HG03378 (cell line): ENCODE measurements at regions not wholly inside any gene's neighbourhood (a gene's known extent, or its start where the extent isn't known, plus 50 kb on each side); places are given as distances from the start of the nearest gene placed in this dataset.
"Not testable (repeated sequence)": the region's sequence is repeated elsewhere in the genome, so short reads cannot be mapped to it uniquely, and the experiment has no call there.

Source experiments
- ATAC-seq: cut with Tn5 transposase; IDR thresholded peaks from one replicate; pipeline ENCODE4 v1.9.1; 2021; ENCODE audit warnings: mild to moderate bottlenecking, moderate library complexity; ENCODE audit not compliant: unreplicated experiment

- ATAC-seq: not testable (repeated sequence)
Measured at GRCh38 chr21:27870755-27871154, 903.9 kb upstream of the ADAMTS5 start.

GRCh38 chr21:27860314-27860955 is 893.5 kb upstream of the ADAMTS5 start:
- not testable (repeated sequence) for ATAC-seq

- ATAC-seq: not testable (repeated sequence)
Measured at GRCh38 chr21:27858053-27858825, 891.4 kb upstream of the ADAMTS5 start.

- ATAC-seq: not testable (repeated sequence)
Measured at GRCh38 chr21:27856988-27857387, 890.1 kb upstream of the ADAMTS5 start.

GRCh38 chr21:27841084-27841672 is 874.3 kb upstream of the ADAMTS5 start:
- no peak for ATAC-seq

GRCh38 chr21:27840262-27840661 is 873.4 kb upstream of the ADAMTS5 start:
- ATAC-seq: no peak

GRCh38 chr21:27839512-27840115 is 872.7 kb upstream of the ADAMTS5 start:
- no peak for ATAC-seq

- ATAC-seq: no peak
Measured at GRCh38 chr21:27838573-27838972, 871.7 kb upstream of the ADAMTS5 start.

GRCh38 chr21:27837936-27838335 is 871.0 kb upstream of the ADAMTS5 start:
- ATAC-seq: no peak

GRCh38 chr21:27833298-27833697 is 866.4 kb upstream of the ADAMTS5 start:
- no peak for ATAC-seq

GRCh38 chr21:27831816-27832569 is 865.1 kb upstream of the ADAMTS5 start:
- ATAC-seq: no peak

- ATAC-seq: no peak
Measured at GRCh38 chr21:27831177-27831576, 864.3 kb upstream of the ADAMTS5 start.

GRCh38 chr21:27827972-27828371 is 861.1 kb upstream of the ADAMTS5 start:
- no peak for ATAC-seq

- no peak for ATAC-seq
Measured at GRCh38 chr21:27825035-27825434, 858.1 kb upstream of the ADAMTS5 start.

- no peak for ATAC-seq
Measured at GRCh38 chr21:27823652-27824201, 856.8 kb upstream of the ADAMTS5 start.

- no peak for ATAC-seq
Measured at GRCh38 chr21:27820342-27820741, 853.5 kb upstream of the ADAMTS5 start.

- ATAC-seq: no peak
Measured at GRCh38 chr21:27819299-27819698, 852.4 kb upstream of the ADAMTS5 start.

- ATAC-seq: no peak
Measured at GRCh38 chr21:27818847-27819246, 852.0 kb upstream of the ADAMTS5 start.

GRCh38 chr21:27817902-27818623 is 851.2 kb upstream of the ADAMTS5 start:
- no peak for ATAC-seq

- no peak for ATAC-seq
Measured at GRCh38 chr21:27817074-27817473, 850.2 kb upstream of the ADAMTS5 start.
